Suppressor macrophage (primary cell): ENCODE measurements at regions not wholly inside any gene's neighbourhood (a gene's known extent, or its start where the extent isn't known, plus 50 kb on each side); places are given as distances from the start of the nearest gene placed in this dataset.

Experiments used
- DNase-seq, 4 experiments: peaks; one replicate each; pipeline ENCODE4 v3.0.0-alpha.2; 2020 to 2022

DNA sequence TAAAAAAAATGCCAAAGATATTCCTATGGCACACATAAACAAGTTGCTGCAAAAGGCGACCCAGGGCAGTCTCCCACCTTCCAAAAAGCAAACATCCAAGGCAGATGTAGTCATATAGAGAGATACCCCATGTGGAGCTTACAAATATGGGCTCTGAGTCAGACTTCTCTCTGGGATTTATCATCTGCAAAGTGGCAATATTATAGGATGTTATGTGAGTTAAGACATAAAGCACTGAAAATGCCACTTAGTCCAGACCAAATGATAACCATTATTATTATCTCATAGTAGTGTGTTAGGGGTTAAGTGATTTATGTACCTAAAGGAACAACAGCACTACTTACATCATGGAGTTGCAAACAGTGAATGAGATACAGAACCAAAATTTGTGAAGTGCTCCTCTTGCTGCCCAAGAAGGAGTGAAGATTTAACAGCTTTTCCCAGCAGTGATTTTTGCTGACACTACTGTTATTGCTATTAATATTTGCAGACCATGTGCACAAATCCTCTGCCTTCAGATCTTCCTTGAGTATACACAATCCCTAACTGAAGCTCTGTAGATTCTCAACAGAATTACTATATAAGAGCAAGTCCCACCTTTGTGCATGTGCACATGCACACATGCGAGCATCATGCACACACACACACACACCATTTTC lies 560.0 kb upstream of the SALL1 start:
- DNase-seq: no peak

DNA sequence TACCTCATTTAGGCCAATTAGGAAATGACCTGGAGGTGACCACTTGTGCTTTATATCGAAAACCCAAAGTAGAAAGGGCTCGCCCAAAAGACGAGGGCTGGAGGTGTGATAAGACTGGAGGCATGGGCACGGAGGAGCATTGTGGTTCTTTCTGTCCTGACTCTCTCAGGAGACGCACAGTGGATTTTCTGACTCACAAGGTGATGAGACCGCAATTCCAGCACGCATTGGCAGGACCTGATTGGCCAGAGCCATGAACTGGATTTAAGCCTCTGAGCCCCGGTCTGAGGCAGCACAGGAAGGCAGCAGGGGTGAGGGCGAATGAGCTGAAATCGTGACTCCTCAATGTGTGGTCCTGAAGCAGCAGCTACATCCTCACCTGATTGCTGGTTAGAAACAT lies 559.1 kb upstream of the SALL1 start:
- DNase-seq: no peak

GRCh38 chr16:51708861-51709260 lies 557.8 kb upstream of the SALL1 start:
- no peak for DNase-seq

DNA sequence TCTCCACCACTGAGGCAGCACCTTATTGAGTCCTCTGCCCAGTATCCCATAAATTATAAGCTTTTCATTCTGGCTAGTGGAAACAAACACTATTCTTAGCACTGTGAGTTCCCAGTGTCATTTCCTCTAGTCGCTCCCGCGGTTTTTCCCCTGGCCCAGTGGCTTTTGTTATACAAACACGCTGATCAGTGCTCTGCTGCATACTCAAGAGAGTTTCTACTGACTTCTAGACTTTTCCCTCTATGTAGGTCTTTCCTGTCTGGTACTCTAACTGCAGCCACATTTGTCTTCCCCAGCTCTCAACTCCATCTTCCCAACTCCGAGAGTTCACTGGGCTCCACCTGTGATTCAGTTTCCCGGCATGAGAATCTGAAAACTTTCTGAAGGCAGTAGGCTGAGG lies 556.6 kb upstream of the SALL1 start:
- DNase-seq: no peak

DNA sequence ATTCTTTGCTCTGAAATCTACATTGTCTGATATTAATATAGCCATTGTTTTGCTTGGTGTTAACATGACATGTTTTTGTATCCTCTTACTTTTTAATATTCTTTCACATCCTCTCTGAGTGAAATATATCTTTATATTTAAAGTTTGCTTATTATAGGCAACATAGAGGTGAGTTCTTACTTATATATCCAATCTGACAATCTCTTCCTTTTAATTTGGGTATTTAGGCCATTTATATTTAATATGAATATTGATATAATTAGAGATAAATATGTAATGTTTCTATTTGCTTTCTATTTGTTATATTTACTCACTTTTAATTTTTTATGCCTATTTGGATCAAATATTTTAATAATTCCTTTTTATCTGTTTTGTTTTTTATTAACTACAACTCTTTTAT lies 554.1 kb upstream of the SALL1 start:
- no peak for DNase-seq

DNA sequence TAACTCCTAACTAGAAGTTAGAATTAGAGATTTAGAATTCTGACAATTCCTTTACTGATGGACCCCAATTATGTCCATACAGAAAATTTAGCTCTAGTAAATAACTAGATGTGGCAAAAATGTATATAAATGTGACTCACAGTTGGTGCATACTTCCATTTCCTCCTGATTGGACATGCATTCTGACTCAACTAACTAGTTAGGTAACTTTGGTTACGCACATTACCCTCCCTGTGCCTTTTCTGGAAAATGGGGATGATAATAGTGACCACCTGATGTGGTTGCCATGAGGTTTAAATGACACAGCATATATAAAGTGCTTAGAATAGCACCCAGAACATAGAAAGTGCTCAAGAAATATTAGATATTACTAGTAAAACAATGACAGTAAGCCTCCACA lies 550.0 kb upstream of the SALL1 start:
- DNase-seq: no peak

- DNase-seq: no peak
Measured at GRCh38 chr16:51699686-51700396, 548.8 kb upstream of the SALL1 start.

GRCh38 chr16:51698647-51699046 lies 547.6 kb upstream of the SALL1 start:
- no peak for DNase-seq

- no peak for DNase-seq
Measured at GRCh38 chr16:51697454-51697853, 546.4 kb upstream of the SALL1 start.

DNA sequence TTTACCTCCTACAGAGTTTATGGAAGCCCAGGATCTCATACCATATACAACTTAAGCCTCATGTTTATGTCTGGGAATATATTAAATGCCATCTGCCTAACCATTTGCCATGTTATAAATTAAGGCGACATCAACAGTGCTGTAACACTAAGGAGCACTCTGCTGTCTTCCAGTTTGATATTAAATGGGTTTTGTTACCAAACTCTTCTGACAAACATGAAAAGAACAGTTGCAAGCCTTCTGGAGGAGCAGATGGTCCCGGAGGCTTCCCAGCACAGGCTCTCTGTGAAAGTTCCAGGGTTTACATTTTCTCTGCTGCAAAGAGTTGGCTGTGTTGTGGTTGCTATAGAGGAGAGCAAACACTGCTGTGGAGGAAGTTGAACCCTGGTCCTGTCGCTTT lies 545.3 kb upstream of the SALL1 start:
- no peak for DNase-seq

DNA sequence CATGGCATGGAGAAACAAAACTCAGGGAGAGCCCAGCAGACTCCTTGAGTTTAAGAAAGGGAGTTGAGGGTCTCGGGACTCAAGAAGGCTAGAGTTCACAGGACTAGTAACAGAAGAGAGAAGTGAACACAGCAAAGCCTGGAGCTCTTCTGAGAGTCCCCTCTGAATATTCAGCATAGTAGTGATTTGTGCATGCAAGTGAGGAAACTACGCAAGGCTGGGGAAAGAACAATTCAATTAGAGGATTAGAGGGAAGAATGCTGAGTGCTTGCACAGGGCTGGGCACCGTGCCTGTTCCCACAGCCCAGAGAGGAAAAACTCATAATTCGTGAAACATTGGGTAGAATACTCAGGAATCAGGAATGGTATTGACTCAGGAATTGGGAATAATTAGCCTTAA lies 540.0 kb upstream of the SALL1 start:
- DNase-seq: no peak

- DNase-seq: no peak
Measured at GRCh38 chr16:51685498-51685897, 534.4 kb upstream of the SALL1 start.

DNA sequence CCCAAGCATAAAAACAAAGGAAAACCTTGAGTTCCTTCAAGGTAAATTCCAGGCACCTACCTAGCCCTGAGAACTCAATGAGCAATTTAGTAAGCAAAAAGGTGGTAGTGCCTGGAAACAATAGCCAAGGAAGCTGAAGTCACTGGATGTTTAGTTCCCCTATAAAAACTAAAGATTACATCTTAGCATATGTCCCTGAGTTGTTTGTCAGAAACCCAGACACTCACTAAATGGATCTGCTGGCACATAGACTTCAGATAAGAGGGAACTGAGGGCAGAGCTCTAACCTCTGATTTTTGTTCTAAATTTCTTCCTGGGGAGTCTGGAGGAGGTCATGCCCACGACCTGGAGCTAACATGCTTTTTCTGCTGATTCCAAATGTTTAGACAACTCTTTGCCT lies 532.8 kb upstream of the SALL1 start:
- no peak for DNase-seq

DNA sequence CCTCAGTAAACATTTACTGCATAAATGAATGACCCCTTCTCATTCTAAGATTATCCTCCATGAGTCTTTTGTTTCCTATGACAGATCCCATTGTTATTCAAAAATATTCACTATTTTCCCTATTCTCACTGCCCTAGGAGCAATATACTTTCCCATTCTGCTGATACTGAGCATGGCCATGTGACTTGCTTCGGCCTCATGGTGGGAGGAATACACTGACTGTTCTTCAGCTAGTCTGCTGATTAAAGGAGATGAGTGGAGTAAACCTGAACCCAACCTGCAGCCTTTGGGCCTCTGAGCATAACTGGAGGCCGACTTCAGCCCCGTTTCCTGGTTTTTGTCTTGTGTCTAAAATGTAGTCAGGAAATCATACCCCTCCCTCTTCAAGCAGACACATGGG lies 531.8 kb upstream of the SALL1 start:
- no peak for DNase-seq

- DNase-seq: no peak
Measured at GRCh38 chr16:51674615-51675014, 523.5 kb upstream of the SALL1 start.

DNA sequence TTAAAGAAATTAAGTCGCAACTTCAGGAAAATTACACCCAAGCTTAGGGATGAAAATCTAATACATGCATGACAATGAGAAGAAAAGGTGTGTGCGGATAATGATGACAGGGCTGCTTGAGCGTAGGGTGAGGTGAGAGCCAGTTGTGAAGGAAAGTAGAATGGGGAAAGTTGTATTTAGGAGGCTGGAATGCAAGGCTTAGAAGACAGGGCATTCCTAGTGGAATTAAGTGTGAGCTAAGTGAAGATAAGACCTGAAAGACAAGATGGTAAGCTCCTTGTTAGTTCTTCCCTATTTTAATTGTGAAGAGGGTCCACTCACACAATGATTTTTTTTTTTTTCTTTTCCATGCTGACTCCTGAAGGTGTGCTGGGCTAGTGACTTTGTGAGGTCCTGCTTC lies 519.5 kb upstream of the SALL1 start:
- no peak for DNase-seq

DNA sequence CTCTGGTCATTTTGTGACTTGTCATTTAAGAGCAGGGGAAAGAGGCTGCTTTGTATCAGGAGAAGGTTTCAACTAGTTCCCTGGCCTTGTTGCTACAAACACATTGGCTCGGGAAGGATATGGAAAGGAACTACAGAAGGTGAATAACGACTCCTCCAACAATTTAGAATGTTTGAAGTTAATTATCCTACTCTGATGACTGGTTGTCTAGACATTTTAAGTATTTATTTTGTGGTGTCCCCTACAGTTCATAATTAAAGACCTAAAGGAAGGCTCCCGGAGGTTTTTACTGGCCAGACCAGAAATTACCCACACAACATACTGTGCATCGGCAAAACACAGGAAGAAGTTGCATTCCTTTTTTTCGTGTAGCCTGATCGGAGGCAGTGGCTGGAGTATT lies 515.8 kb upstream of the SALL1 start:
- no peak for DNase-seq

DNA sequence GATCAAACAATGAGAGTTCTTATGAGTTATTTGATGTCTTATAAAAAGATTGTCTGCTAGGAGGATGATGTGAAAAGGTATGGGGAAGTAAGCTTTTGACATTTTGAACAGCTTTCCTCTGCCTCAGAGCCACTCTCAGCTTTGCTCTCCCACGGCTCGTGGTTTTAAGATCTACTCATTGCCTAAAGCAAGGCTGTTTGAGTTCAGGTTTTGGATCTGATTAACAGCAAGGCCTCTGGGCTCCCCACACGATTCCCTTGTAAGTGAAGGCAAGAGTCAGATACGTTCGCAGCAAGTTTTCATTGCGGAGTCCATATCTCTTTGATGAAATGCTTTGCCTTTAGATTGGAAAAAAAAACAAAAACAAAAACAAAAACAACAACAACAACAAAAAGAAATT lies 515.0 kb upstream of the SALL1 start:
- DNase-seq: no peak

- DNase-seq: no peak
Measured at GRCh38 chr16:51665436-51665998, 514.4 kb upstream of the SALL1 start.

- no peak for DNase-seq
Measured at GRCh38 chr16:51658531-51658930, 507.5 kb upstream of the SALL1 start.

DNA sequence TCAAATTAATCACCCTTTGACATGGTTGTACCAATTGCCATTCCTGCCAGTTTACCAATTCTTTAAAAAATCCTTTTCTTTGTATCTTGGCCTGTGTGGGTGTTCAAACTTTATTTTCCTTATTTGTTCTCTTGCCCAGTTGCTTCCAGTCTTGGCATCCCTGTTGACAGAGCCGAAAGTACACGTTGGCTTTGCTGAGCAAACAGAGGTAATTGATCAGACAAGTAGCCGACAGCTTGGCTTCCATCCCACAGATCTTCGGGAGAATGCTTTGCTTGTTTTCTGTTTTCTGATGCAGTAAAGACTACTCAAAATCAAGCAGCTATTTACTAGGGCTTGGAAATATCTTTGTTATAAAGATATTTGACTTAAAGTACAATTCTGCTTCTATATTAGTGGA lies 506.8 kb upstream of the SALL1 start:
- DNase-seq: no peak

DNA sequence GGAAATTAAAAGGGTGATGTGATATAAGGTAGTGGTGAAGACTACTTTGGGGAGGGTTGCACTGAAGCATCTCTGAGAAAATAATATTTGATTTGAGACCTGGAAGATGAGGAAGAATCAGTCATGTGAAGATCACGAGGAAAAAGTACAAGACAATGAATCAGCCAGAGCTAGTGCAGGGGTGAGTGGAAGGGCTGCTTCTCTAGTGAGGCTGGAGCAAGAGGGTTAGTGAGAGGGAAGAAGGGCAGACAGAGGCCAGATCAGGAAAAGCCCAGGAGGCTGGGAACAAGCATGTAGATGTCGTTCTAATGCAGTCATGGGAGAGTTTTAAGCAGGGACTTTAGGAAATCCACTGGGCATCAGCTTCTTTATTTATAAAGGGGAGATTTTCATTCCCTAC lies 504.2 kb upstream of the SALL1 start:
- DNase-seq: no peak

GRCh38 chr16:51651061-51651466 lies 500.0 kb upstream of the SALL1 start:
- DNase-seq: no peak

GRCh38 chr16:51649631-51650030 lies 498.6 kb upstream of the SALL1 start:
- no peak for DNase-seq

DNA sequence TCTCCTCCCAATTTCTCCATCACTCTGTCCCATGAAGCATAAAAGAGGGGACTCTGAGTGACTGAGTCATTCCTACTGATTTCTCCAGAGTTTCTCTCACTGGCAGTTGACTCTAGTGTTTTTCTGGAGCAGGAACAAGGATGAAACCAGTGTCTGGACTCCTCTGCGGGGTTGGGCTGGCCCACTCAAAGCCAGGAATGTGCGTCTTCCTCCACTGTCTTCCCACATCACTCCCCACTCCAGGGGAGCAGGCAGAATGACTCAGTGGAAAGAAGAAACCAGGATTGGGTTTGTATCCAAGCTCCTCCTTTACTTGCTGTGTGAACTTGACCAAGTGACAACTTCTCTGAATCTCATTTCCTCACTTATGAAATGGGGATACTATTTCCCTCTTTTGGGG lies 497.5 kb upstream of the SALL1 start:
- no peak for DNase-seq
